ENCODE measurements at regions not wholly inside any gene's neighbourhood (a gene's known extent, or its start where the extent isn't known, plus 50 kb on each side); places are given as distances from the start of the nearest gene placed in this dataset.

GRCh38 chr6:133774356-133774755, 114.6 kb upstream of the TCF21 start:
- in situ Hi-C loops (cut with MboI; ENCODE audit: low sequenced_read_pairs, unreplicated experiment), result no loop called here
- TF ChIP-seq CTCF (IDR thresholded peaks at IDR 0.05; ENCODE audit: borderline replicate concordance, control extremely low read depth, extremely low read depth, insufficient read depth, missing control alignments), result no peak
- no peak for DNase-seq (ENCODE audit: low spot score)

- DNase-seq (ENCODE audit: low spot score), result no peak
- in situ Hi-C loops (cut with MboI; ENCODE audit: low sequenced_read_pairs, unreplicated experiment), result no loop called here
- TF ChIP-seq CTCF (IDR thresholded peaks at IDR 0.05; ENCODE audit: borderline replicate concordance, control extremely low read depth, extremely low read depth, insufficient read depth, missing control alignments), result no peak
These were observed 110.3 kb upstream of the TCF21 start for GRCh38 chr6:133778414-133779130.

- TF ChIP-seq CTCF (IDR thresholded peaks at IDR 0.05; ENCODE audit: borderline replicate concordance, control extremely low read depth, extremely low read depth, insufficient read depth, missing control alignments), result no peak
- in situ Hi-C loops (cut with MboI; ENCODE audit: low sequenced_read_pairs, unreplicated experiment), result no loop called here
- DNase-seq (ENCODE audit: low spot score), result no peak
These were observed 108.8 kb upstream of the TCF21 start for GRCh38 chr6:133779916-133780695.

GRCh38 chr6:133786016-133786415, 102.9 kb upstream of the TCF21 start:
- no peak for DNase-seq (ENCODE audit: low spot score)
- no peak for TF ChIP-seq CTCF (IDR thresholded peaks at IDR 0.05; ENCODE audit: borderline replicate concordance, control extremely low read depth, extremely low read depth, insufficient read depth, missing control alignments)
- in situ Hi-C loops (cut with MboI; ENCODE audit: low sequenced_read_pairs, unreplicated experiment), result no loop called here

- no peak for DNase-seq (ENCODE audit: low spot score)
- no peak for TF ChIP-seq CTCF (IDR thresholded peaks at IDR 0.05; ENCODE audit: borderline replicate concordance, control extremely low read depth, extremely low read depth, insufficient read depth, missing control alignments)
- in situ Hi-C loops (cut with MboI; ENCODE audit: low sequenced_read_pairs, unreplicated experiment), result no loop called here
These were observed 101.8 kb upstream of the TCF21 start for GRCh38 chr6:133787122-133787521.

GRCh38 chr6:133787859-133788505, 100.9 kb upstream of the TCF21 start:
- in situ Hi-C loops (cut with MboI; ENCODE audit: low sequenced_read_pairs, unreplicated experiment), result no loop called here

More at GRCh38 chr6:133787859-133788505, 100.9 kb upstream of the TCF21 start:
- DNase-seq (ENCODE audit: low spot score), result no peak
- no peak for TF ChIP-seq CTCF (IDR thresholded peaks at IDR 0.05; ENCODE audit: borderline replicate concordance, control extremely low read depth, extremely low read depth, insufficient read depth, missing control alignments)
